Neural progenitor cell (in vitro differentiated cells): ENCODE measurements at regions not wholly inside any gene's neighbourhood (a gene's known extent, or its start where the extent isn't known, plus 50 kb on each side); places are given as distances from the start of the nearest gene placed in this dataset.
A peak's percentile ranks its signal among the peaks of the same experiment; 100 is the strongest.
"Not testable (repeated sequence)": the region's sequence is repeated elsewhere in the genome, so short reads cannot be mapped to it uniquely, and the experiment has no call there.

ENCODE experiments used
- DNase-seq: peaks from one replicate; pipeline ENCODE4 v3.0.0-alpha.2; 2016; ENCODE audit warnings: low spot score
- H2AFZ ChIP-seq: fragments of 200-600 bp; sonication (generic); replicated peaks from 2 replicates; pipeline ENCODE4 v1.6.1; 2016; ENCODE audit warnings: antibody characterized with exemption
- H3F3A ChIP-seq: fragments of 200-600 bp; sonication (generic); 2 replicates; pipeline ENCODE4 v1.6.1; 2016; ENCODE audit warnings: antibody characterized with exemption, low read depth
- H3K27ac ChIP-seq: fragments of 200-600 bp; sonication (generic); 2 replicates; pipeline ENCODE4 v1.5.1; 2016; ENCODE audit warnings: mild to moderate bottlenecking
- H3K27me3 ChIP-seq: fragments of 200-600 bp; sonication (generic); 2 replicates; pipeline ENCODE4 v1.6.1; 2016; ENCODE audit warnings: mild to moderate bottlenecking, moderate library complexity
- H3K36me3 ChIP-seq: fragments of 200-600 bp; sonication (generic); 2 replicates; pipeline ENCODE4 v1.5.1; 2016
- H3K4me1 ChIP-seq: fragments of 200-600 bp; sonication (generic); 2 replicates; pipeline ENCODE4 v1.6.1; 2016; ENCODE audit warnings: mixed run types
- H3K4me2 ChIP-seq: fragments of 200-600 bp; sonication (generic); 2 replicates; pipeline ENCODE4 v1.6.1; 2016
- H3K4me3 ChIP-seq: fragments of 200-600 bp; sonication (generic); 2 replicates; pipeline ENCODE4 v1.5.1; 2016
- H3K79me2 ChIP-seq: fragments of 200-600 bp; sonication (generic); 2 replicates; pipeline ENCODE4 v1.6.1; 2016; ENCODE audit warnings: low read depth
- H3K9ac ChIP-seq: fragments of 200-600 bp; sonication (generic); 2 replicates; pipeline ENCODE4 v1.6.1; 2016
- H3K9me3 ChIP-seq: fragments of 200-600 bp; sonication (generic); 2 replicates; pipeline ENCODE4 v1.5.1; 2016; ENCODE audit warnings: low read depth
- H4K20me1 ChIP-seq: fragments of 200-600 bp; sonication (generic); 2 replicates; pipeline ENCODE4 v1.6.1; 2016; ENCODE audit warnings: low read depth
- H3K27ac Mint-ChIP-seq: 3 replicates; pipeline ENCODE4 v1.8.0; 2021; ENCODE audit warnings: mixed read lengths
- H3K27me3 Mint-ChIP-seq: 2 replicates; pipeline ENCODE4 v1.8.0; 2022; ENCODE audit warnings: low read depth, mild to moderate bottlenecking, inconsistent platforms, moderate library complexity, mixed read lengths; ENCODE audit not compliant: insufficient read depth
- H3K36me3 Mint-ChIP-seq: 3 replicates; pipeline ENCODE4 v1.8.0; 2021; ENCODE audit warnings: mixed read lengths
- H3K4me1 Mint-ChIP-seq: 3 replicates; pipeline ENCODE4 v1.8.0; 2021; ENCODE audit warnings: mixed read lengths
- H3K4me3 Mint-ChIP-seq: 3 replicates; pipeline ENCODE4 v1.8.0; 2021; ENCODE audit warnings: mild to moderate bottlenecking, moderate library complexity, mixed read lengths
- H3K9me3 Mint-ChIP-seq: 3 replicates; pipeline ENCODE4 v1.8.0; 2020; ENCODE audit warnings: mixed read lengths
- CTCF ChIP-seq: fragments of 200-600 bp; sonication (generic); IDR thresholded peaks from 2 replicates; pipeline ENCODE4 v1.5.1; 2017; ENCODE audit warnings: antibody characterized with exemption, mild to moderate bottlenecking
- EZH2 ChIP-seq: fragments of 200-600 bp; sonication (generic); IDR thresholded peaks from 2 replicates; pipeline ENCODE4 v1.6.1; 2017; ENCODE audit warnings: antibody characterized with exemption, mild to moderate bottlenecking, moderate library complexity
- EZH2phosphoT487 ChIP-seq: fragments of 200-600 bp; sonication (generic); IDR thresholded peaks from 2 replicates; pipeline ENCODE4 v1.6.1; 2017; ENCODE audit warnings: antibody characterized with exemption

DNA sequence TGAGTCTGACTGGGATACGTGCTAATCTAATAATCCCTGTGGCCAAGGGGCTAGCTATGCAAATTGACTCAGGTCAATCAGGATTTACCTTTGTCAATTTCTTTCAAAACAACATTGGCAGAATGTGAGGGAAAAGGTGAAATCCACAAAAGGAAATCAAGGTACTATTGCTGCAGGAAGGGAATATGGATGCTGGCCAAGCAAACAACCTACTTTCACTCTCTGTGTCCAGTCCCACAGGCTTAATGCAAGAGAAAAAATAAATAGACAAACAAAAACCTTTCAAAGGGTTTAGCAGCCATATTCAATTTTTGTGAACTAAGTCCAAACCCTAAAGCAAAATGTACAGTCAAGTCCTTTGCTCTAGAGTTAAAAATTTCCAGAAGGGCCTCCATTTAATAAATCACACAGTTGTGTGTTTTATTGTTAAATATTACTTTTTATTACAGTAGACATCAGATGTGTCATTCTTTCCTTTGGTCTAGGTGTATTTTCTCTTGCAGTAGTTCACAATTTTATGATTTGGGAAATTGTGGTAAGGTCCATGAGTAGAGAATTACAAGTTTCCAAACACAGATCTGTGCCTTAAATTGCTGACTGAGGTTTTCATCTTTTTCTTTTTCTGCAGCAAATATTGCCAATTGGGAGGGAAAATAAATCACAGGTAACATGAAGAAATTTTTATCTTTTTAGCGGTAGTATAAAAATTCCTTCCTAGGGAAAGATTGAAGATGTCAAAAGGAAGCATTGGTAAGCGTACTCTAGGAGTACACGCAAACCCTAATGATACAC is 309.1 kb downstream of the DMAC1 start:
- H3K4me1 Mint-ChIP-seq, result peaks cover 25% of the 10 kb centered on the region
- H3K27me3 Mint-ChIP-seq, result no peaks in the 10 kb centered on the region
- H3K4me3 ChIP-seq, result no peak overlapping the region
- no peak overlapping the region for H3K4me3 Mint-ChIP-seq
- H3K79me2 ChIP-seq, result no peaks in the 10 kb centered on the region
- H3K9me3 Mint-ChIP-seq, result no peaks in the 10 kb centered on the region
- H4K20me1 ChIP-seq, result no peaks in the 10 kb centered on the region
- peaks cover 13% of the 10 kb centered on the region for H3K4me1 ChIP-seq
- no peaks in the 10 kb centered on the region for H3F3A ChIP-seq
- no peak for TF ChIP-seq CTCF
- no peak overlapping the region for H3K9ac ChIP-seq
- H3K27me3 ChIP-seq, result no peaks in the 10 kb centered on the region
- peak overlapping the region; percentile 18 for H2AFZ ChIP-seq
- no peaks in the 10 kb centered on the region for H3K9me3 ChIP-seq
- no peaks in the 10 kb centered on the region for H3K36me3 ChIP-seq
- H3K27ac ChIP-seq, result no peak overlapping the region
- H3K27ac Mint-ChIP-seq, result no peak overlapping the region
- no peaks in the 10 kb centered on the region for H3K36me3 Mint-ChIP-seq
- no peak overlapping the region for H3K4me2 ChIP-seq
- DNase-seq, result no peak

DNA sequence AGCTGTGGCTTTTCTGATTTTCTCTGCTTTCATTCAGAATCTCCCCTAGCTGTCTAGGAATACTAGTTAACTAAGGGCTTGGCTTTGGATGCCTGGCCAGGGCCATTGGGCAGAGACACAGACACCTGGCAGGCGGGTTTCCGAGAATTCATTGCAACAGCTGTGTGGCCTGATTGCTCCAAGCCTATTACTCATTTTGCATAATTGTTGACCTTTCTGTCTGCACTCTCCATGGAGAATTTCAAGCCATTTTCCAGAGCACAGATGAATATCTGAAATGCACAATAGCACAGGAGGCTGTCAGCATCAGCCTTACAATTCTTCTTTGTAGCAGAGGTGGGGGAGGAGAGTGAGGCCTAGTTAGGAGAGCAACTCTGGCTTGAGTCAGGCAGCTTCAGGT is 310.5 kb downstream of the DMAC1 start:
- Histone ChIP-seq H3K27me3 (no peaks in the 10 kb centered on the region), H3K36me3 (no peaks in the 10 kb centered on the region), H3F3A (no peaks in the 10 kb centered on the region), H2AFZ (no peak overlapping the region), H3K4me1 (peaks cover 13% of the 10 kb centered on the region), H3K79me2 (no peaks in the 10 kb centered on the region), H3K27ac (no peak overlapping the region), H3K9ac (no peak overlapping the region), H3K9me3 (no peaks in the 10 kb centered on the region), H4K20me1 (no peaks in the 10 kb centered on the region), H3K4me2 (no peak overlapping the region), H3K4me3 (no peak overlapping the region)
- no peak for DNase-seq
- Mint-ChIP-seq H3K4me1 (peaks cover 25% of the 10 kb centered on the region), H3K36me3 (no peaks in the 10 kb centered on the region), H3K27ac (no peak overlapping the region), H3K9me3 (no peaks in the 10 kb centered on the region), H3K27me3 (no peaks in the 10 kb centered on the region), H3K4me3 (no peak overlapping the region)
- TF ChIP-seq EZH2 (no peak), EZH2phosphoT487 (no peak), CTCF (no peak)

GRCh38 chr9:7484014-7484413 is 315.6 kb downstream of the DMAC1 start:
- not testable (repeated sequence) for H3F3A ChIP-seq, H3K4me3 ChIP-seq, H3K9me3 ChIP-seq, H3K27me3 Mint-ChIP-seq, H3K27me3 ChIP-seq, H3K9ac ChIP-seq, H3K79me2 ChIP-seq, H4K20me1 ChIP-seq, H3K27ac ChIP-seq, H3K4me2 ChIP-seq, DNase-seq, H3K36me3 Mint-ChIP-seq, H2AFZ ChIP-seq, H3K4me1 ChIP-seq, H3K27ac Mint-ChIP-seq, H3K36me3 ChIP-seq, H3K9me3 Mint-ChIP-seq, H3K4me3 Mint-ChIP-seq
- peaks cover 12% of the 10 kb centered on the region for H3K4me1 Mint-ChIP-seq

DNA sequence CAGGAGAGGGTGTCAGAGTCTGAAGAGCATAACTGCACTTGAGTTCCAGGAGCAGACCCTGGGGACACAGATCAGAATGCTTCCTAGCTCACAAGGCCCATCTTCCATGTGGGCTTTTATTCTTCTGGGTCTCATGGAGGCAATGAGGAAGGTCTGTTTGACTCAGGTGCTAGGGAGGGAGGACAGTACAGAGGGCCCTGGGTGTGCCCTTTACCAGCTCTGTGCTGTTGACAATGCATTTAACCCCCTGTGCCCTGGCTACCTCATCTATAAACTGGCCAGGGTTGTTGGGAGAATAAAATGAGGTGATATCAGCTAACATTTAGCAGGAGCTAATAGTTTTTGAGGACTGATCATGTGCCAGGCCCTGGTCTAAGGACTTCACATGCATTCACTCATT is 318.0 kb downstream of the DMAC1 start:
- H3K4me3 ChIP-seq, result no peak overlapping the region
- H3F3A ChIP-seq, result no peaks in the 10 kb centered on the region
- H3K27me3 ChIP-seq, result no peaks in the 10 kb centered on the region
- H3K79me2 ChIP-seq, result no peaks in the 10 kb centered on the region
- Mint-ChIP-seq H3K27ac (no peak overlapping the region), H3K4me1 (no peaks in the 10 kb centered on the region), H3K9me3 (no peaks in the 10 kb centered on the region), H3K27me3 (peaks cover 5% of the 10 kb centered on the region), H3K36me3 (no peaks in the 10 kb centered on the region), H3K4me3 (no peak overlapping the region)
- H3K27ac ChIP-seq, result no peak overlapping the region
- no peaks in the 10 kb centered on the region for H3K36me3 ChIP-seq
- DNase-seq, result no peak
- H3K9ac ChIP-seq, result no peak overlapping the region
- H3K4me2 ChIP-seq, result no peak overlapping the region
- H3K4me1 ChIP-seq, result no peaks in the 10 kb centered on the region
- no peaks in the 10 kb centered on the region for H4K20me1 ChIP-seq
- no peak overlapping the region for H2AFZ ChIP-seq
- H3K9me3 ChIP-seq, result no peaks in the 10 kb centered on the region
- TF ChIP-seq EZH2phosphoT487 (no peak), CTCF (no peak), EZH2 (no peak)
